HFFc6 (cell line): ENCODE measurements at regions not wholly inside any gene's neighbourhood (a gene's known extent, or its start where the extent isn't known, plus 50 kb on each side); places are given as distances from the start of the nearest gene placed in this dataset.

Experiments
- DNase-seq: peaks from one replicate; pipeline ENCODE4 v3.0.0-alpha.2; 2018
- H3K27ac Mint-ChIP-seq: 2 replicates; pipeline ENCODE4 v1.8.0; 2020; ENCODE audit warnings: mild to moderate bottlenecking, mixed read lengths
- H3K27me3 Mint-ChIP-seq: 2 replicates; pipeline ENCODE4 v1.8.0; 2021; ENCODE audit warnings: mild to moderate bottlenecking, moderate library complexity, mixed read lengths; ENCODE audit not compliant: insufficient read depth
- H3K36me3 Mint-ChIP-seq: 2 replicates; pipeline ENCODE4 v1.8.0; 2021; ENCODE audit warnings: low read depth, mixed read lengths
- H3K4me1 Mint-ChIP-seq: 2 replicates; pipeline ENCODE4 v1.8.0; 2020; ENCODE audit warnings: low read depth, mixed read lengths
- H3K4me3 Mint-ChIP-seq: 2 replicates; pipeline ENCODE4 v1.8.0; 2020; ENCODE audit warnings: mild to moderate bottlenecking, moderate library complexity, mixed read lengths
- H3K9me3 Mint-ChIP-seq: 2 replicates; pipeline ENCODE4 v1.8.0; 2020; ENCODE audit warnings: mild to moderate bottlenecking, mixed read lengths
- TF ChIP-seq, protein P1 (sequence below): fragments of 200-600 bp; sonication (generic); IDR thresholded peaks from 2 replicates; pipeline ENCODE4 v1.5.0; 2021; ENCODE audit warnings: antibody characterized with exemption, mild to moderate bottlenecking

DNA sequence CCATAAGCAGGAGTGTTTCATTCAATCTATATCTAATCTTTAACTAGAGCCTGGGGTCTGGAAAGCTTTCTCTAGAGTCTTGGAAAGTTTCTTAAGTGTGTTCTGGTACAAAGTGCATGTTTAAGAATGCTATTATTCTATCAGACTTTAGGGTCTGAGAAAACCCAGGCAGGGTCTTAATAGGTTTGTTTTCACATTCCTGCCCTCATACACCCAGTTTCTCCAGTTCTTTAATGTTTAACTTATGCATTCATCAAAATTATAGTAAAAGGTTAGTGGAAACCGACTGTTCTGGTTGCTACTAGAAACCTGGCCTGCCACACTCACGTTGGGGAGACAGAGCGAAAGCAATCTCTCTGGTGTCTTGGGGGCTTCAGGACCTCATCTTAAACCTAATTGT, 102.9 kb upstream of the WDR72 start:
- TF ChIP-seq, protein P1, sequence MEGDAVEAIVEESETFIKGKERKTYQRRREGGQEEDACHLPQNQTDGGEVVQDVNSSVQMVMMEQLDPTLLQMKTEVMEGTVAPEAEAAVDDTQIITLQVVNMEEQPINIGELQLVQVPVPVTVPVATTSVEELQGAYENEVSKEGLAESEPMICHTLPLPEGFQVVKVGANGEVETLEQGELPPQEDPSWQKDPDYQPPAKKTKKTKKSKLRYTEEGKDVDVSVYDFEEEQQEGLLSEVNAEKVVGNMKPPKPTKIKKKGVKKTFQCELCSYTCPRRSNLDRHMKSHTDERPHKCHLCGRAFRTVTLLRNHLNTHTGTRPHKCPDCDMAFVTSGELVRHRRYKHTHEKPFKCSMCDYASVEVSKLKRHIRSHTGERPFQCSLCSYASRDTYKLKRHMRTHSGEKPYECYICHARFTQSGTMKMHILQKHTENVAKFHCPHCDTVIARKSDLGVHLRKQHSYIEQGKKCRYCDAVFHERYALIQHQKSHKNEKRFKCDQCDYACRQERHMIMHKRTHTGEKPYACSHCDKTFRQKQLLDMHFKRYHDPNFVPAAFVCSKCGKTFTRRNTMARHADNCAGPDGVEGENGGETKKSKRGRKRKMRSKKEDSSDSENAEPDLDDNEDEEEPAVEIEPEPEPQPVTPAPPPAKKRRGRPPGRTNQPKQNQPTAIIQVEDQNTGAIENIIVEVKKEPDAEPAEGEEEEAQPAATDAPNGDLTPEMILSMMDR, result no peak
- Mint-ChIP-seq H3K4me1 (no peaks in the 10 kb centered on the region), H3K4me3 (no peak overlapping the region), H3K9me3 (peaks cover 25% of the 10 kb centered on the region), H3K27me3 (no peaks in the 10 kb centered on the region), H3K27ac (no peak overlapping the region), H3K36me3 (no peaks in the 10 kb centered on the region)
- DNase-seq, result no peak

DNA sequence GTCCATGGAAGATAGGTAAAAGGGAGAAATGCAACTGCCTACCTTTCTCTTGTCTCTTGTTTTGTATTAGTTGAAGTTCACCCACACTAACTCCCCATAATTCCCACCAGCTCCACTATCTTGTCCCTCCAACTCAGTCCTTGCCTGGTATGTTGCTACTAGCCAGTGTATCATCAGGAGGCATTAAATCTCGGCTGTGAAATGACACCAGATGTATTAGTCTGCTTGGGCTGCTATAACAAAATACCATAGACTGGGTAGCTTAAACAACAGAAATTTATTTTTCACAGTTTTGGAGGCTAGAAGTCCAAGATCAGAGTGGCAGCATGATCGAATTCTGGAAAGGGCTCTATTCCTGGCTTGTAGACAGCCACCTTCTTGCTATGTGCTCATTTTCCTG, 102.3 kb upstream of the WDR72 start:
- Mint-ChIP-seq H3K27ac (no peak overlapping the region), H3K36me3 (no peaks in the 10 kb centered on the region), H3K4me1 (no peaks in the 10 kb centered on the region), H3K4me3 (no peak overlapping the region), H3K27me3 (no peaks in the 10 kb centered on the region), H3K9me3 (peaks cover 28% of the 10 kb centered on the region)
- DNase-seq, result no peak
- TF ChIP-seq, protein P1, result no peak

DNA sequence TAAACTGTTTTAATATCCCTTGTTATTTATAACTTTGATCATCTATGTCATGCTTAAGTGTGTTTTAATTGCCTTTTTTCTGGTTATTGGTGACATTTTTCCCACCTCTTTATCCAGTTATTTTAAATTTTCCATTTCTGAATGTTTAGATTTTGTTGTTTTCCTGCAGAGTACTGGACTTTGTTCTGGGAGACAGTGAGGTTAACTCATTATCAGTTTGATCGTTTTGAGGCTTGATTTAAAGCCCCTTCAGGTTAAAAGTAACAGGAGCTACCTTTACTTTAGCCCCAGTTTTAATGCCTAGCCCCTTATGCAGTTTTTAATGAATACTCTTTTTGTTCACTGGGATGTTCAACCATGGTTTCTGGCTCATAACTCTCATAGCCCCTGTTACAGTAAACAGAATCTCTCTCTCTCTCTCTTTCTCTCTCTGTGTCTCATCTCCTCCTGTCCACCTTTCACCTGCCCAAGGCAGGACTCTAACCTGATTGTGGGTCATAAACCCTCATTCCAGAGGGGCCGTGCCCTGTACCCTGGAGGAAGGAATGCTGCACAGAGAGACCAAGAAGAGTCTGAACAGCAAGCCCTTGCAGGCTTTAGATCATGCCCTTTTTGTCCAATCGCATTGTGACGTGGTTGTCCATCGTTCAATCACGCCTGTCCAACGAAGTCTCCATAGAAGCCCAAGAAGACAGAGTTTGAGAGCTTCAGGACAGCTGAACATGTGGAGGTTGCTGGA, 91.8 kb upstream of the WDR72 start:
- H3K4me1 Mint-ChIP-seq, result no peaks in the 10 kb centered on the region
- H3K9me3 Mint-ChIP-seq, result peaks cover 52% of the 10 kb centered on the region
- TF ChIP-seq, protein P1, result no peak
- peaks cover 4% of the 10 kb centered on the region; the same call in 1 of the 2 replicates for H3K36me3 Mint-ChIP-seq
- no peak overlapping the region for H3K27ac Mint-ChIP-seq
- no peaks in the 10 kb centered on the region for H3K27me3 Mint-ChIP-seq
- no peak for DNase-seq
- H3K4me3 Mint-ChIP-seq, result no peak overlapping the region

DNA sequence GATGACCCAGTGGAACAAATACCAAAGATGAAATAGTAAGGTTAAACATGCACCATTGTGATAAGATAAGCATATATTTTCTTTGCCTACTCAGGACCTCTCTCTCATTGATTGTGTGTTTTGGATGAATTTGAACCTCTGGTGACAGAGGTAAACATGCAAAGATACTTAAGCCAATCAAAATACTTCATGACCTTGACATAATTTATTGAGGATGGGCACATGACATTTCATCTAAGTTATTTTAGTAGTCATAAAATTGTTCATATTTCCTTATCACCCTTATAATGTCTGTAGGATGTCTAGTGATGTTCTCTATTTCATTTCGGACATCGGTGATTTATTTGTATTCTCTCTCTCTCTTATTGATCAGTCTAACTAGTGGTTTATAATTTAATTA, 88.3 kb upstream of the WDR72 start:
- H3K27me3 Mint-ChIP-seq, result no peaks in the 10 kb centered on the region
- DNase-seq, result no peak
- peaks cover 33% of the 10 kb centered on the region for H3K9me3 Mint-ChIP-seq
- TF ChIP-seq, protein P1, result no peak
- no peak overlapping the region for H3K27ac Mint-ChIP-seq
- H3K4me1 Mint-ChIP-seq, result no peaks in the 10 kb centered on the region
- H3K4me3 Mint-ChIP-seq, result no peak overlapping the region
- H3K36me3 Mint-ChIP-seq, result peaks cover 4% of the 10 kb centered on the region; the same call in 1 of the 2 replicates

DNA sequence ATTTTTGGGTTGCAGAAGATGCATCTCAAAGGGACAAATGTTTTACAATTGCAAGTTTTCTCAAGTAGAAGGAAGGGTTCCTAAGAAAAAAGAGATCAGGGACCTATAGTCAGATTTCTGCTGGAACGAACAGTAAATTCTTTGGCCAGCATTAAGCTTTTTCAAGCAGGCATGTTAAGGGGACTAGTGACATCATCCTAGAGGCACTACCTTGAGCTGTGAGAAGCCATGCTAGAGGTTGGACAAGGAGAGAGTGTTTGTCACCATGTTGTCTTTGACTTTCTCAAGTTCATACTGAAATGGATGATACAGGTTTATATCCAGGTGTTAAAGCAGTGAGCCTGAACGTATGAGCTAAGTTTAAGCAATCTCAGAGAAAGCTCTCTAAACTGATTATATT, 85.2 kb upstream of the WDR72 start:
- no peak for DNase-seq
- Mint-ChIP-seq H3K36me3 (no peaks in the 10 kb centered on the region; the same call in 1 of the 2 replicates), H3K9me3 (peaks cover 37% of the 10 kb centered on the region), H3K4me1 (no peaks in the 10 kb centered on the region), H3K27me3 (no peaks in the 10 kb centered on the region; the same call in 1 of the 2 replicates), H3K27ac (no peak overlapping the region), H3K4me3 (no peak overlapping the region)
- TF ChIP-seq, protein P1, result no peak
